ENCODE measurements at regions not wholly inside any gene's neighbourhood (a gene's known extent, or its start where the extent isn't known, plus 50 kb on each side); places are given as distances from the start of the nearest gene placed in this dataset.

- no peak for DNase-seq (ENCODE audit: low read depth in 2 of 2)
- no peak for TF ChIP-seq CTCF (IDR thresholded peaks at IDR 0.05; ENCODE audit: low read depth, low read length)
Measured at GRCh38 chr10:117615649-117616048, 73.1 kb downstream of the EMX2 start.

GRCh38 chr10:117616179-117616578 is 73.6 kb downstream of the EMX2 start:
- DNase-seq (ENCODE audit: low read depth in 2 of 2): no peak
- no peak for TF ChIP-seq CTCF (IDR thresholded peaks at IDR 0.05; ENCODE audit: low read depth, low read length)
- no peak overlapping the region for H3K4me3 ChIP-seq (replicated peaks in 1 of 2; ENCODE audit: low read depth in 2 of 2, low read length in 2 of 2)

More at GRCh38 chr10:117615649-117616048, 73.1 kb downstream of the EMX2 start:
- no peak overlapping the region for H3K4me3 ChIP-seq (replicated peaks in 1 of 2; ENCODE audit: low read depth in 2 of 2, low read length in 2 of 2)

GRCh38 chr10:117617086-117617485 is 74.5 kb downstream of the EMX2 start:
- H3K4me3 ChIP-seq (replicated peaks in 1 of 2; ENCODE audit: low read depth in 2 of 2, low read length in 2 of 2): no peak overlapping the region
- DNase-seq (ENCODE audit: low read depth in 2 of 2): no peak
- TF ChIP-seq CTCF (IDR thresholded peaks at IDR 0.05; ENCODE audit: low read depth, low read length): no peak

GRCh38 chr10:117617659-117618058 is 75.1 kb downstream of the EMX2 start:
- no peak for DNase-seq (ENCODE audit: low read depth in 2 of 2)
- no peak for TF ChIP-seq CTCF (IDR thresholded peaks at IDR 0.05; ENCODE audit: low read depth, low read length)

GRCh38 chr10:117619223-117619622 is 76.7 kb downstream of the EMX2 start:
- no peak for DNase-seq (ENCODE audit: low read depth in 2 of 2)
- TF ChIP-seq CTCF (IDR thresholded peaks at IDR 0.05; ENCODE audit: low read depth, low read length): no peak
- H3K4me3 ChIP-seq (replicated peaks in 1 of 2; ENCODE audit: low read depth in 2 of 2, low read length in 2 of 2): no peak overlapping the region

More at GRCh38 chr10:117617659-117618058, 75.1 kb downstream of the EMX2 start:
- H3K4me3 ChIP-seq (replicated peaks in 1 of 2; ENCODE audit: low read depth in 2 of 2, low read length in 2 of 2): no peak overlapping the region

- no peak for TF ChIP-seq CTCF (IDR thresholded peaks at IDR 0.05; ENCODE audit: low read depth, low read length)
- DNase-seq (ENCODE audit: low read depth in 2 of 2): no peak
- H3K4me3 ChIP-seq (replicated peaks in 1 of 2; ENCODE audit: low read depth in 2 of 2, low read length in 2 of 2): no peak overlapping the region
Measured at GRCh38 chr10:117619707-117620405, 77.3 kb downstream of the EMX2 start.

GRCh38 chr10:117621196-117621595 is 78.7 kb downstream of the EMX2 start:
- no peak for DNase-seq (ENCODE audit: low read depth in 2 of 2)
- no peak for TF ChIP-seq CTCF (IDR thresholded peaks at IDR 0.05; ENCODE audit: low read depth, low read length)
- H3K4me3 ChIP-seq (replicated peaks in 1 of 2; ENCODE audit: low read depth in 2 of 2, low read length in 2 of 2): no peak overlapping the region

Data from cardiac fibroblast (primary cell).